Astrocyte (in vitro differentiated cells and primary cell): ENCODE measurements at regions not wholly inside any gene's neighbourhood (a gene's known extent, or its start where the extent isn't known, plus 50 kb on each side); places are given as distances from the start of the nearest gene placed in this dataset.

Experiments
- DNase-seq: peaks from one replicate; pipeline ENCODE4 v3.0.0-alpha.2; 2010; ENCODE audit warnings: low read depth
- FAIRE-seq: peaks from 2 replicates; lab custom pipeline; 2011; peaks lifted over from hg19 to GRCh38; lab: Jason Lieb, UNC
- H2AFZ ChIP-seq: 2 replicates; pipeline ENCODE4 v1.6.0; 2012; ENCODE audit warnings: low read depth, low read length, inconsistent platforms
- H3K27ac ChIP-seq: 2 replicates; pipeline ENCODE4 v1.5.1; 2011; ENCODE audit warnings: low read depth, low read length, inconsistent platforms
- H3K27me3 ChIP-seq: 2 replicates; pipeline ENCODE4 v1.6.0; 2011; ENCODE audit warnings: low read length, inconsistent platforms; ENCODE audit not compliant: insufficient read depth
- H3K36me3 ChIP-seq: 2 replicates; pipeline ENCODE4 v1.5.1; 2011; ENCODE audit warnings: low read length, inconsistent platforms; ENCODE audit not compliant: insufficient read depth
- H3K4me1 ChIP-seq: 2 replicates; pipeline ENCODE4 v1.5.1; 2011; ENCODE audit warnings: low read length, inconsistent platforms; ENCODE audit not compliant: insufficient read depth
- H3K4me2 ChIP-seq: 2 replicates; pipeline ENCODE4 v1.6.0; 2012; ENCODE audit warnings: low read length, inconsistent platforms
- H3K4me3 ChIP-seq: 2 replicates; pipeline ENCODE4 v1.5.1; 2011; ENCODE audit warnings: low read depth, mild to moderate bottlenecking, low read length, inconsistent platforms; ENCODE audit not compliant: insufficient read depth
- H3K79me2 ChIP-seq: 2 replicates; pipeline ENCODE4 v1.6.0; 2012; ENCODE audit warnings: mild to moderate bottlenecking, low read length, inconsistent platforms; ENCODE audit not compliant: insufficient read depth
- H3K9ac ChIP-seq: 2 replicates; pipeline ENCODE4 v1.6.0; 2012; ENCODE audit warnings: mild to moderate bottlenecking, low read length, inconsistent platforms
- H3K9me3 ChIP-seq: 2 replicates; pipeline ENCODE4 v1.5.1; 2012; ENCODE audit warnings: low read depth, mild to moderate bottlenecking, low read length, inconsistent platforms; ENCODE audit not compliant: insufficient read depth
- H4K20me1 ChIP-seq: 2 replicates; pipeline ENCODE4 v1.6.0; 2012; ENCODE audit warnings: low read length, inconsistent platforms; ENCODE audit not compliant: insufficient read depth
- H3K27ac Mint-ChIP-seq: one replicate; pipeline ENCODE4 v1.8.0; 2021; ENCODE audit warnings: mild to moderate bottlenecking, mixed read lengths; ENCODE audit not compliant: unreplicated experiment
- H3K27me3 Mint-ChIP-seq: one replicate; pipeline ENCODE4 v1.8.0; 2021; ENCODE audit warnings: low read depth, mixed read lengths; ENCODE audit not compliant: unreplicated experiment
- H3K36me3 Mint-ChIP-seq: one replicate; pipeline ENCODE4 v1.8.0; 2021; ENCODE audit warnings: low read depth, mixed read lengths; ENCODE audit not compliant: unreplicated experiment
- H3K4me1 Mint-ChIP-seq: one replicate; pipeline ENCODE4 v1.8.0; 2021; ENCODE audit warnings: low read depth, mixed read lengths; ENCODE audit not compliant: unreplicated experiment
- H3K4me3 Mint-ChIP-seq: one replicate; pipeline ENCODE4 v1.8.0; 2021; ENCODE audit warnings: mild to moderate bottlenecking, moderate library complexity, mixed read lengths; ENCODE audit not compliant: unreplicated experiment
- H3K9me3 Mint-ChIP-seq: one replicate; pipeline ENCODE4 v1.8.0; 2021; ENCODE audit warnings: mild to moderate bottlenecking, mixed read lengths; ENCODE audit not compliant: unreplicated experiment
- EZH2 ChIP-seq: IDR thresholded peaks from 2 replicates; pipeline ENCODE4 v1.6.1; 2012; ENCODE audit warnings: mild to moderate bottlenecking, low read length, inconsistent platforms; ENCODE audit not compliant: insufficient read depth
- TF ChIP-seq, protein P1 (sequence below): IDR thresholded peaks from 2 replicates; pipeline ENCODE4 v1.5.1; 2011; ENCODE audit warnings: low read depth, mild to moderate bottlenecking, inconsistent platforms, low read length, moderate library complexity; ENCODE audit not compliant: insufficient read depth

DNA sequence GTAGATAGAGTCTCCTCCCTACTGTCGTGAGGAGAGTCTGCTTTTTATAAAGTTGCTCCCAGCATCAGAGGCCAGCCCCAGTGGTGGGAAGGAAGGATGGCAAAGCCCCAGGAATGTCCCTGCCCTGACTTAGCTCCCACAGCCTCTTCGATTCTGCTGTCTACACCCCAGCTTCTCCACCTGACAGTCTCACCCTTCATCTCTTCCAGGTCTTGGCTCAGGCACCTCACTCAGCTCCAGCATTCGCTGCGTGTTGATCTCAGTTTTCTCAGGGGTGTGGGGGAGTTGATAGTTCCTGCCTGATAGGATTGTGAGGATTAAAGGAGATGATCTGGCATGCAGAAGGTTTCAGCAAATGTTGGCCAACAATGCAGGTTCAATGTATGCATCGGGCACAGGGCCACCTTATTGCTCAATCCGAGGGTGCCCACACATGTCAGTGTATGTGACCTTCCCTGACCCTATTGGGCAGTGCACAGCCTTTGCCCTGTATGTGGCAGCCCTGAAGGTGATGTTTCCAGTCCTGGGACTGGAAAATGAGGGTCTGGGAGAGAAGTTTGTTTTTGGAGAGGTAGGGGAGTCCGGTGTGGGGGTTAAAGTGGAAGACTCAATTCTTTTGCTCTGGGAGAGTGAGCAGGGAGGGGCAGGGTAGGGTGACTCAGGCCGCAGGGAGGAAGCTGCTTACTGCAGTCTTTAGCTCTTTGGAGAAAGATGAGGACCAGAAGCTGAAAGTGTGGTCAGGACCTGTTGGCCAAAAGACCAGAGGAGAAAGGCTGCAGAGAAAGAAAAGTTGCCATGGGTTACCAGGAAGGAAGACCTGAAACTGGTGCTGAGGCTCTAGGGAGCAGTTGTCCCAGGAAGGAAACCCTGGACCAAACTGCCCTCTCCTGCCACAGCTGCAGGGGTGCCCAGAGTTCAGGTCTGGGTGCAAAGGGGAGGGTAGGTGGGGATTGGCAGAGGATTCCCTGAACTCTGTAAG is 153.2 kb downstream of the MACROH2A1 start:
- Histone ChIP-seq H3K9ac (peak overlapping the region; percentile 47), H3K4me2 (peak overlapping the region; percentile 74)

DNA sequence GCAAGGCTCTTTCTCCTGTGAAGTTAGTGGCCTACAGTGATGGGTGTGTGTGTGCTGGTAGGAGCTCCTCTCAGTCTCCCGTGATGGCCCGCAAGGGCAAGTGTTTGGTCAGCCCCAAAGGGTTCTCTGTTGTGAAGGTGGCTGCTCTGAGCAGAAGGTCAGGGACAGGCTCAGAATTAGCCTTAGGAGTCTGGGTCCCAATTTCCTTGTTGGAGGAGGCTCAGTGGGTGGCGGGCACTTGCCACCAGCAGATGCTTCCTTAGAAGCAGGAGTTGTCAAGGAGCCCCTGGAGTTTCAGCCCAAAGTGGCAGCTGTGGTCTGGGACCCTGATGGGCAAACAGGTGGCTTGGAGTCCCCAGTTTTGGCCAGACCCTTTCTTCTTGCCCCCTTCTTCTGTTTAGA is 154.4 kb downstream of the MACROH2A1 start:
- H3K4me3 Mint-ChIP-seq = no peak overlapping the region
- Histone ChIP-seq H3K27me3 (no peaks in the 10 kb centered on the region), H3K4me3 (no peak overlapping the region), H3K9me3 (no peaks in the 10 kb centered on the region), H3K27ac (no peak overlapping the region), H3K36me3 (no peaks in the 10 kb centered on the region), H2AFZ (no peak overlapping the region), H3K4me1 (peaks cover 52% of the 10 kb centered on the region), H4K20me1 (no peaks in the 10 kb centered on the region), H3K4me2 (no peak overlapping the region), H3K9ac (no peak overlapping the region), H3K79me2 (no peaks in the 10 kb centered on the region)
- no peak for FAIRE-seq
- H3K4me1 Mint-ChIP-seq = peaks cover 42% of the 10 kb centered on the region
- no peaks in the 10 kb centered on the region for H3K36me3 Mint-ChIP-seq
- no peak for TF ChIP-seq EZH2
- TF ChIP-seq, protein P1, sequence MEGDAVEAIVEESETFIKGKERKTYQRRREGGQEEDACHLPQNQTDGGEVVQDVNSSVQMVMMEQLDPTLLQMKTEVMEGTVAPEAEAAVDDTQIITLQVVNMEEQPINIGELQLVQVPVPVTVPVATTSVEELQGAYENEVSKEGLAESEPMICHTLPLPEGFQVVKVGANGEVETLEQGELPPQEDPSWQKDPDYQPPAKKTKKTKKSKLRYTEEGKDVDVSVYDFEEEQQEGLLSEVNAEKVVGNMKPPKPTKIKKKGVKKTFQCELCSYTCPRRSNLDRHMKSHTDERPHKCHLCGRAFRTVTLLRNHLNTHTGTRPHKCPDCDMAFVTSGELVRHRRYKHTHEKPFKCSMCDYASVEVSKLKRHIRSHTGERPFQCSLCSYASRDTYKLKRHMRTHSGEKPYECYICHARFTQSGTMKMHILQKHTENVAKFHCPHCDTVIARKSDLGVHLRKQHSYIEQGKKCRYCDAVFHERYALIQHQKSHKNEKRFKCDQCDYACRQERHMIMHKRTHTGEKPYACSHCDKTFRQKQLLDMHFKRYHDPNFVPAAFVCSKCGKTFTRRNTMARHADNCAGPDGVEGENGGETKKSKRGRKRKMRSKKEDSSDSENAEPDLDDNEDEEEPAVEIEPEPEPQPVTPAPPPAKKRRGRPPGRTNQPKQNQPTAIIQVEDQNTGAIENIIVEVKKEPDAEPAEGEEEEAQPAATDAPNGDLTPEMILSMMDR = no peak
- peaks cover 5% of the 10 kb centered on the region for H3K9me3 Mint-ChIP-seq
- no peak for DNase-seq
- H3K27ac Mint-ChIP-seq = no peak overlapping the region
- H3K27me3 Mint-ChIP-seq = peaks cover 8% of the 10 kb centered on the region

More for the DNA sequence above, 153.2 kb downstream of the MACROH2A1 start:
- Histone ChIP-seq H3K27me3 (no peaks in the 10 kb centered on the region), H3K4me1 (peaks cover 52% of the 10 kb centered on the region), H3K4me3 (no peak overlapping the region), H3K9me3 (no peaks in the 10 kb centered on the region), H2AFZ (peak overlapping the region; percentile 29), H3K79me2 (no peaks in the 10 kb centered on the region), H3K27ac (peak overlapping the region; percentile 87), H3K36me3 (no peaks in the 10 kb centered on the region), H4K20me1 (no peaks in the 10 kb centered on the region)
- Mint-ChIP-seq H3K4me1 (peaks cover 41% of the 10 kb centered on the region), H3K9me3 (peaks cover 6% of the 10 kb centered on the region), H3K36me3 (no peaks in the 10 kb centered on the region), H3K27ac (peak overlapping the region; percentile 86), H3K4me3 (no peak overlapping the region), H3K27me3 (peaks cover under 1% of the 10 kb centered on the region)
- DNase-seq = peak; percentile 70
- FAIRE-seq = no peak
- TF ChIP-seq, protein P1 = no peak
- no peak for TF ChIP-seq EZH2
